Astrocyte of the spinal cord (primary cell): ENCODE measurements at regions not wholly inside any gene's neighbourhood (a gene's known extent, or its start where the extent isn't known, plus 50 kb on each side); places are given as distances from the start of the nearest gene placed in this dataset.

Experiments used
- DNase-seq: peaks from one replicate; pipeline ENCODE4 v3.0.0; 2011; ENCODE audit warnings: low read depth, low spot score
- H3K4me3 ChIP-seq: 2 replicates; pipeline ENCODE4 v1.5.1; 2011; ENCODE audit warnings: low read depth, mild to moderate bottlenecking, low read length, moderate library complexity
- in situ Hi-C: cut with HindIII; loops from 2 replicates; pipeline ENCODE4 v1.10.0; 2017; ENCODE audit warnings: low sequenced_read_pairs
- TF ChIP-seq, protein P1 (sequence below): IDR thresholded peaks from 2 replicates; pipeline ENCODE4 v1.5.1; 2012; ENCODE audit warnings: low read depth, mild to moderate bottlenecking, low read length, inconsistent platforms

- TF ChIP-seq, protein P1, sequence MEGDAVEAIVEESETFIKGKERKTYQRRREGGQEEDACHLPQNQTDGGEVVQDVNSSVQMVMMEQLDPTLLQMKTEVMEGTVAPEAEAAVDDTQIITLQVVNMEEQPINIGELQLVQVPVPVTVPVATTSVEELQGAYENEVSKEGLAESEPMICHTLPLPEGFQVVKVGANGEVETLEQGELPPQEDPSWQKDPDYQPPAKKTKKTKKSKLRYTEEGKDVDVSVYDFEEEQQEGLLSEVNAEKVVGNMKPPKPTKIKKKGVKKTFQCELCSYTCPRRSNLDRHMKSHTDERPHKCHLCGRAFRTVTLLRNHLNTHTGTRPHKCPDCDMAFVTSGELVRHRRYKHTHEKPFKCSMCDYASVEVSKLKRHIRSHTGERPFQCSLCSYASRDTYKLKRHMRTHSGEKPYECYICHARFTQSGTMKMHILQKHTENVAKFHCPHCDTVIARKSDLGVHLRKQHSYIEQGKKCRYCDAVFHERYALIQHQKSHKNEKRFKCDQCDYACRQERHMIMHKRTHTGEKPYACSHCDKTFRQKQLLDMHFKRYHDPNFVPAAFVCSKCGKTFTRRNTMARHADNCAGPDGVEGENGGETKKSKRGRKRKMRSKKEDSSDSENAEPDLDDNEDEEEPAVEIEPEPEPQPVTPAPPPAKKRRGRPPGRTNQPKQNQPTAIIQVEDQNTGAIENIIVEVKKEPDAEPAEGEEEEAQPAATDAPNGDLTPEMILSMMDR, result no peak
- H3K4me3 ChIP-seq, result no peak overlapping the region
- in situ Hi-C loops, result no loop called here
- no peak for DNase-seq
Measured at GRCh38 chr17:14971054-14971453, 294.1 kb downstream of the PMP22 start.

DNA sequence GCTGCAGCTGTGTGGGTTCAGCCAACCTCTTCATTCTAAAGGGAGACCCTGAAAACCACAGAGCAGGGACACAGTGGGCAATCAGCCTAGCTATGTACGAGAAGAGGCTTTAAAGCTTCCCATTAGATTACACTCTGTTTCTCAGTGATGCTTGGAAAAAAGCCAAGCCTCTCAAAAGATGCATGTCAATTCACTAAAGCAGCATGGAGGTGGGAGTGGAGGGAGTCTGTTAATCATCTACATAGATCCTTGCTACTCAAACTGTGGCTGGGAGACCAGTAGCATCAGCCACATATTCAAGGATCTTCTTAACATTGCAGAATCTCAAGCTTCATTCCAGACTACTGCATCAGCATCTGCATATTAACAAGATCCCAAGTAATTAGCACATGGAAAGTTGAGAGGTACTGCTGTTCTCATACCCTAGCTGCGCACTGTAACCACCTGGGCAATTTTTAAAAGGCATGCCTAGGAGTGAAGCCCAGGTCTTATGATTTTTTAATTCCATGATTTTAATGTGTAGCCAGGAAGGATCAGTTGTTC is 305.9 kb downstream of the PMP22 start:
- in situ Hi-C loops, result no loop called here
- TF ChIP-seq, protein P1, result no peak
- H3K4me3 ChIP-seq, result no peak overlapping the region
- no peak for DNase-seq

- in situ Hi-C loops, result no loop called here
- DNase-seq, result no peak
Measured at GRCh38 chr17:14953405-14953804, 311.7 kb downstream of the PMP22 start.

GRCh38 chr17:14950686-14951085 is 314.4 kb downstream of the PMP22 start:
- no peak for DNase-seq
- in situ Hi-C loops, result no loop called here
- TF ChIP-seq, protein P1, result no peak
- no peak overlapping the region for H3K4me3 ChIP-seq

More at GRCh38 chr17:14953405-14953804, 311.7 kb downstream of the PMP22 start:
- H3K4me3 ChIP-seq, result no peak overlapping the region
- TF ChIP-seq, protein P1, result no peak

DNA sequence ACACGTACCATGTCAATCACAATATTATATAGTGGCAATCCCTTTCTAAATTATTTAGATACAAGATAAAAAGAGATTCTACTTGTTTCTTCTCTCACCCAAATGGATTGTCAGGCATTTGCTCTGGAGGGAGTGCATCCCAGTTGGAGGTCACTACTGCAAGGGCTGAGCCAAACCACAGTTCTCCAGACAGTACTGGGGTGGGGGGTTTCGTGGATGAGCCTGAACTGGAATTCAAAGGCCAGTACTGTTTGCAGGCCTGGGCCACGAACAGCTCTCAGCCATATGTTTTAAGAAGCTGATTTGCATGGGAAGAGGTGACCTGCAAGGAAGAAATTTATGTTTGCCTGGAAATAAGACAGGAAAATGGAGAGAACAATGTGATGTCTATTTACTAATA is 314.9 kb downstream of the PMP22 start:
- no peak overlapping the region for H3K4me3 ChIP-seq
- in situ Hi-C loops, result no loop called here
- TF ChIP-seq, protein P1, result no peak
- peak; percentile 51 for DNase-seq

DNA sequence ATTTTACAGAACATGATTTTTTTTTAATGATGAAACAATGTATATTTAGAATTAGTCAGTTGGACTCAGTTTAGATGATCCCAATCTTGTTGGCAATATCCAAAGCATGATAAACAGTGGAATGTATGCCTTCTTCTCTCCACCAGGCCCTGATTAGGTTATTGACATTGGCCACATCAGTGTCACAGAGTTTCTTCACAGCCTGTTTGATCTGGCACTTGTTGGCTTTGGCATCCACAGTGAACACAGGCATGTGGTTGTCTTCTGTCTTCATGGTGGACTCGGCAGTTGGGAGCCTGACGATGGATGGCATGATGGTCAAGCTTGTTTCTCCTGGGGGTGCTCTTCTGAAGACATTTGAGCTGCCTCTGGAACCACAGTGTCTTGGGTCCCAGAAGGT is 317.5 kb downstream of the PMP22 start:
- in situ Hi-C loops, result no loop called here
- TF ChIP-seq, protein P1, result no peak
- H3K4me3 ChIP-seq, result no peak overlapping the region
- no peak for DNase-seq

DNA sequence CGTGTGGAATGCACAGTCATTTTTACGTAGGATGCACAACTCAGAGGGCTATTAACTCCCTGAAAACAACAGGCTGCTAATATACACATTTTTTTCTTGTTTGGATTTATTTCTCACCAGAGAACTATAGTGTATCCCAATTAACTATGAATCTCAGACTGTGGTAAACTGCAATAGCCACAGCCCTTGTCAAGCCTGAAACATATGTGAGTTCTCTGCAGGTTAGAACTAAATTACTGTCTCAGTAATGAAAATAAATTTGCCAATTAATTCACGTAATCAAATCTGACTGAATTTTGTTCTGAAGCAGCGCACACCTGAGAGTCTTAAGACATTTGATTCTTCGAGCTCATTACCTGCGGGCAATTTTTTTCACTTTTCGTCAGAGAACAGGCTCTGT is 318.6 kb downstream of the PMP22 start:
- no peak overlapping the region for H3K4me3 ChIP-seq
- DNase-seq, result no peak
- in situ Hi-C loops, result no loop called here
- TF ChIP-seq, protein P1, result no peak
